Progenitor cell of endocrine pancreas (in vitro differentiated cells): ENCODE measurements at regions not wholly inside any gene's neighbourhood (a gene's known extent, or its start where the extent isn't known, plus 50 kb on each side); places are given as distances from the start of the nearest gene placed in this dataset.

ENCODE experiments used
- DNase-seq: peaks from one replicate; pipeline ENCODE4 v3.0.0; 2021; ENCODE audit warnings: low spot score; ENCODE audit not compliant: unreplicated experiment
- H3K27ac Mint-ChIP-seq: 2 replicates; pipeline ENCODE4 v1.8.0; 2021; ENCODE audit warnings: mild to moderate bottlenecking, moderate library complexity, mixed read lengths
- H3K27me3 Mint-ChIP-seq: 2 replicates; pipeline ENCODE4 v1.8.0; 2021; ENCODE audit warnings: mixed read lengths
- H3K36me3 Mint-ChIP-seq: 2 replicates; pipeline ENCODE4 v1.8.0; 2022; ENCODE audit warnings: mixed read lengths; ENCODE audit not compliant: insufficient read depth
- H3K4me1 Mint-ChIP-seq: 2 replicates; pipeline ENCODE4 v1.8.0; 2021; ENCODE audit warnings: low read depth, mixed read lengths
- H3K4me3 Mint-ChIP-seq: 2 replicates; pipeline ENCODE4 v1.8.0; 2021; ENCODE audit warnings: low read depth, mild to moderate bottlenecking, moderate library complexity, mixed read lengths
- H3K9me3 Mint-ChIP-seq: 2 replicates; pipeline ENCODE4 v1.8.0; 2021; ENCODE audit warnings: low read depth, mixed read lengths
- TF ChIP-seq, protein P1 (sequence below): fragments of 200-600 bp; sonication (generic); IDR thresholded peaks from one replicate; pipeline ENCODE4 v1.5.0; 2021; ENCODE audit warnings: antibody characterized with exemption, mild to moderate bottlenecking; ENCODE audit not compliant: unreplicated experiment

DNA sequence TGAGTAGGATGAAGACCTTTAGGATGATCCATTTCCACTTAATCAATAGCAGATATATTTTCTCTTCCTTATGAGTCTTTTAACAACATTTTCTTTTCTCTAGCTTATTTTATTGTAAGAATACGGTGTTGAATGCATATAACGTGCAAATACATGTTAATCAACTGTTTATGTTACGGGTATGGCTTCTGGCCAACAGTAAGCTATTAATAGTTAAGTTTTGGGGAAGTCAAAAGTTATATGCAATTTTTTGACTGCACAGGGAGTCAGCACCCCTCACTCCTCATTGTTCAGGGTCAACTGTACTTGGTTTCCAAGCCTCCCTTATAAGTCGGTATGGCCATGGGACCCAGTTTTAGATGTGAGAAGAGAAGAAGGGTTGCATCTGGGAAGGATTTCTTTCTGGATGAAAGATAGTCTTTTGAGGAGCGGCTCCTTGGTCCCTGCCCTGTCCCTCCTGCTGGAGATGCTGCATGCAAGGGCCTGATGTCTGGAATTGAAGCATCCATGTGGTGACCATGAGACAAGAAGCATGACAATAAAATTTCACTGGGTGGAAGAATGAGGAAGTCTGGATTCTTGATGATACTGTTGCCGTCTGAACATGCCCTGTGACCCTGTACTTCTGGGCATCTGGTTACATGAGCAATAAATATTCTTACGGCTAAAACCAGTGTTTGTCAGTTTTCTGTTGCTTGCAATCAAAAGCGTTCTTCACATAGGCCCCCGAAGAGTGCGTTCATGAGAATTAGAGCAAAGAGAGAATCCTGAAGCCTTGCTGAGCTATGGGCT, 194.7 kb upstream of the PMEPA1 start:
- Mint-ChIP-seq H3K27ac (no peak overlapping the region), H3K9me3 (no peaks in the 10 kb centered on the region), H3K27me3 (peaks cover 12% of the 10 kb centered on the region), H3K4me3 (no peak overlapping the region), H3K36me3 (no peaks in the 10 kb centered on the region), H3K4me1 (peaks cover 2% of the 10 kb centered on the region)
- no peak for DNase-seq
- TF ChIP-seq, protein P1, sequence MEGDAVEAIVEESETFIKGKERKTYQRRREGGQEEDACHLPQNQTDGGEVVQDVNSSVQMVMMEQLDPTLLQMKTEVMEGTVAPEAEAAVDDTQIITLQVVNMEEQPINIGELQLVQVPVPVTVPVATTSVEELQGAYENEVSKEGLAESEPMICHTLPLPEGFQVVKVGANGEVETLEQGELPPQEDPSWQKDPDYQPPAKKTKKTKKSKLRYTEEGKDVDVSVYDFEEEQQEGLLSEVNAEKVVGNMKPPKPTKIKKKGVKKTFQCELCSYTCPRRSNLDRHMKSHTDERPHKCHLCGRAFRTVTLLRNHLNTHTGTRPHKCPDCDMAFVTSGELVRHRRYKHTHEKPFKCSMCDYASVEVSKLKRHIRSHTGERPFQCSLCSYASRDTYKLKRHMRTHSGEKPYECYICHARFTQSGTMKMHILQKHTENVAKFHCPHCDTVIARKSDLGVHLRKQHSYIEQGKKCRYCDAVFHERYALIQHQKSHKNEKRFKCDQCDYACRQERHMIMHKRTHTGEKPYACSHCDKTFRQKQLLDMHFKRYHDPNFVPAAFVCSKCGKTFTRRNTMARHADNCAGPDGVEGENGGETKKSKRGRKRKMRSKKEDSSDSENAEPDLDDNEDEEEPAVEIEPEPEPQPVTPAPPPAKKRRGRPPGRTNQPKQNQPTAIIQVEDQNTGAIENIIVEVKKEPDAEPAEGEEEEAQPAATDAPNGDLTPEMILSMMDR, result no peak

DNA sequence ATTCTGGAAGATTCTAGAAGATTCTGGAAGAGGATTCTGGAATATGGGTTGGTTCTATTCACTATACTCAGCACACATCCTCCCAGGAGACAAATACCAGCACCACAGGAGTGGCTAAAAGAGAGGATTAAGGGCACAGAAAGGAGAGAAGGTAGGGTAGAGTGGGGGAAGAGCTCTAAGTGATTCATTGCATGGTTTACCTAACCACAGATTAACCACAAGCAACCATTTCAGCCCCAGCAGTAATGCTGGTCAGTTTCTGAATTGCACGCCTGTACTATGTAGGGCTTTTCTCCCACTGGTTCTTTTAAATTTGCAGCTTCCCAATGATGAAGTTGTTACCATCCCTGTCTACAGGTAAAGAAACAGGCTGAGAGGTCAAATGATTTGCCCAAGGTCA, 192.7 kb upstream of the PMEPA1 start:
- peaks cover 2% of the 10 kb centered on the region for H3K4me1 Mint-ChIP-seq
- no peak overlapping the region for H3K4me3 Mint-ChIP-seq
- H3K27ac Mint-ChIP-seq, result no peak overlapping the region
- peaks cover 14% of the 10 kb centered on the region for H3K27me3 Mint-ChIP-seq
- H3K36me3 Mint-ChIP-seq, result no peaks in the 10 kb centered on the region
- no peaks in the 10 kb centered on the region for H3K9me3 Mint-ChIP-seq
- DNase-seq, result no peak
- TF ChIP-seq, protein P1, result no peak

GRCh38 chr20:57901526-57901925, 191.7 kb upstream of the PMEPA1 start:
- TF ChIP-seq, protein P1, result no peak
- DNase-seq, result no peak

DNA sequence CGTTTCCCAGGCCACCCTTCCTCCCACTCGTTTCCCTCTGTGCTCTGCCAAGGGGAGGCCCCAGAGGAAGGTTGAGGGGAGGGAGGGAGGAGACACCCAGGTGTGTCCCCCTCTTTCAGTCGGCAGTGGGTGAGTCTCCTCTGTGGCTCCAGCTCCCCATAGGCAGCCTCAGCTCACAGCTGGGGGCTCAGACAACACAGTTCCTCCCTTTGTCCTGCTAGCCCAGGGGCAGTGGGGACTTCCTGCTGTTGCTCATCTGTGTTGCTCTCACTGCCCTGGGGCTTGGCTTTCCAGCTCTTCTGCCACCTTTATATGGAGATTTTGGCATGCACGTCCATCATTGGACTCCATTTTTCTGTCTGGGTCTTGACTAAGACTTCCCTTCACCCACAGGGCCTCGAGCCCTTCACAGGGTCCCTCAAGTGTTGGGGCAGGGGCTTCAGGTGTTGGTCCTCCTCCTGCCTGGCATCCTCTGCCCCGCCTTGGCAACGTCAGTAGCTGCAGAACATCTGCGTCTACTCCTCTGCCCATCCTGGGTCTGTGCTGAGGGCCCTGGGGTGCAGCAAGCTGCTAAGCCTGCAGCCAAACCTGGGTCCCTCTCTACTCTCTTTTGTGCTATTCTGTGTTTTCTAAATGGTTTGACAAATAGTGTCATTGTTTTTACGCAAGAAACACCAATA, 190.6 kb upstream of the PMEPA1 start:
- Mint-ChIP-seq H3K4me3 (no peak overlapping the region), H3K9me3 (no peaks in the 10 kb centered on the region), H3K36me3 (no peaks in the 10 kb centered on the region), H3K4me1 (no peaks in the 10 kb centered on the region), H3K27me3 (peaks cover 12% of the 10 kb centered on the region), H3K27ac (no peak overlapping the region)
- TF ChIP-seq, protein P1, result no peak
- no peak for DNase-seq

More at GRCh38 chr20:57901526-57901925, 191.7 kb upstream of the PMEPA1 start:
- peaks cover 14% of the 10 kb centered on the region for H3K27me3 Mint-ChIP-seq
- no peaks in the 10 kb centered on the region for H3K36me3 Mint-ChIP-seq
- H3K4me1 Mint-ChIP-seq, result peaks cover 2% of the 10 kb centered on the region
- no peak overlapping the region for H3K27ac Mint-ChIP-seq
- H3K4me3 Mint-ChIP-seq, result no peak overlapping the region
- no peaks in the 10 kb centered on the region for H3K9me3 Mint-ChIP-seq

- no peak overlapping the region for H3K27ac Mint-ChIP-seq
- peaks cover 12% of the 10 kb centered on the region for H3K27me3 Mint-ChIP-seq
- no peaks in the 10 kb centered on the region for H3K4me1 Mint-ChIP-seq
- no peaks in the 10 kb centered on the region for H3K9me3 Mint-ChIP-seq
- no peak overlapping the region for H3K4me3 Mint-ChIP-seq
- no peak for DNase-seq
- TF ChIP-seq, protein P1, result no peak
- no peaks in the 10 kb centered on the region for H3K36me3 Mint-ChIP-seq
These were observed 189.7 kb upstream of the PMEPA1 start for GRCh38 chr20:57899554-57899953.
